ENCODE measurements at regions not wholly inside any gene's neighbourhood (a gene's known extent, or its start where the extent isn't known, plus 50 kb on each side); places are given as distances from the start of the nearest gene placed in this dataset.

GRCh38 chr12:75715682-75716081 lies 204.3 kb upstream of the KRR1 start:
- TF ChIP-seq EZH2 (IDR thresholded peaks at IDR 0.05; ENCODE audit: borderline replicate concordance, insufficient read depth, low read length, poor library complexity, severe bottlenecking), result no peak
- TF ChIP-seq TAF1 (IDR thresholded peaks at IDR 0.05; ENCODE audit: low read depth), result no peak
- TF ChIP-seq RAD21 (conservative IDR thresholded peaks at IDR 0.05), result no peak
- TF ChIP-seq CTCF (IDR thresholded peaks at IDR 0.05; ENCODE audit: poor library complexity, severe bottlenecking), result no peak
- no peak for TF ChIP-seq POLR2AphosphoS5 (IDR thresholded peaks at IDR 0.05)
- no peak for TF ChIP-seq MXI1 (conservative IDR thresholded peaks at IDR 0.05; ENCODE audit: poor library complexity, severe bottlenecking)
- TF ChIP-seq SMC3 (conservative IDR thresholded peaks at IDR 0.05; ENCODE audit: poor library complexity), result no peak
- TF ChIP-seq EP300 (conservative IDR thresholded peaks at IDR 0.05; ENCODE audit: poor library complexity, severe bottlenecking), result no peak
- Histone ChIP-seq H3F3A (ENCODE audit: insufficient read depth, low read length, poor library complexity, severe bottlenecking) (no peaks in the 10 kb centered on the region), H3K9ac (ENCODE audit: low read length) (no peak overlapping the region), H3K4me3 (ENCODE audit: low read length) (peak overlapping the region; percentile 37), H3K36me3 (ENCODE audit: insufficient read depth, low read length) (no peaks in the 10 kb centered on the region), H4K20me1 (ENCODE audit: insufficient read depth) (no peaks in the 10 kb centered on the region), H3K9me2 (ENCODE audit: insufficient read depth, low read length) (no peaks in the 10 kb centered on the region), H3K27ac (ENCODE audit: low read length) (peak overlapping the region; percentile 70), H3K27me3 (ENCODE audit: insufficient read depth, low read depth, low read length) (no peaks in the 10 kb centered on the region), H3K79me2 (replicated peaks; ENCODE audit: insufficient read depth, low read length) (no peaks in the 10 kb centered on the region), H3K9me3 (ENCODE audit: low read length) (no peaks in the 10 kb centered on the region), H2AFZ (ENCODE audit: low read depth, low read length) (no peak overlapping the region), H3K4me2 (ENCODE audit: low read length) (no peak overlapping the region)

GRCh38 chr12:75715323-75715644 lies 203.9 kb upstream of the KRR1 start:
- Histone ChIP-seq H3K36me3 (ENCODE audit: insufficient read depth, low read length) (no peaks in the 10 kb centered on the region), H3F3A (ENCODE audit: insufficient read depth, low read length, poor library complexity, severe bottlenecking) (no peaks in the 10 kb centered on the region), H3K79me2 (replicated peaks; ENCODE audit: insufficient read depth, low read length) (no peaks in the 10 kb centered on the region), H3K9ac (ENCODE audit: low read length) (no peak overlapping the region), H3K4me3 (ENCODE audit: low read length) (no peak overlapping the region), H2AFZ (ENCODE audit: low read depth, low read length) (no peak overlapping the region), H3K4me2 (ENCODE audit: low read length) (no peak overlapping the region), H3K9me3 (ENCODE audit: low read length) (no peaks in the 10 kb centered on the region), H3K27ac (ENCODE audit: low read length) (no peak overlapping the region), H3K9me2 (ENCODE audit: insufficient read depth, low read length) (no peaks in the 10 kb centered on the region), H3K27me3 (ENCODE audit: insufficient read depth, low read depth, low read length) (no peaks in the 10 kb centered on the region), H4K20me1 (ENCODE audit: insufficient read depth) (no peaks in the 10 kb centered on the region)
- no peak for TF ChIP-seq SMC3 (conservative IDR thresholded peaks at IDR 0.05; ENCODE audit: poor library complexity)
- no peak for TF ChIP-seq EZH2 (IDR thresholded peaks at IDR 0.05; ENCODE audit: borderline replicate concordance, insufficient read depth, low read length, poor library complexity, severe bottlenecking)
- TF ChIP-seq MXI1 (conservative IDR thresholded peaks at IDR 0.05; ENCODE audit: poor library complexity, severe bottlenecking), result no peak
- no peak for TF ChIP-seq POLR2AphosphoS5 (IDR thresholded peaks at IDR 0.05)
- TF ChIP-seq EP300 (conservative IDR thresholded peaks at IDR 0.05; ENCODE audit: poor library complexity, severe bottlenecking), result no peak
- no peak for TF ChIP-seq REST (IDR thresholded peaks at IDR 0.05; ENCODE audit: borderline replicate concordance)
- no peak for TF ChIP-seq CTCF (IDR thresholded peaks at IDR 0.05; ENCODE audit: poor library complexity, severe bottlenecking)
- no peak for TF ChIP-seq TAF1 (IDR thresholded peaks at IDR 0.05; ENCODE audit: low read depth)
- no peak for TF ChIP-seq RAD21 (conservative IDR thresholded peaks at IDR 0.05)

Measured in neural cell (in vitro differentiated cells).